Stomach (tissue), 8 donors: ENCODE measurements at regions not wholly inside any gene's neighbourhood (a gene's known extent, or its start where the extent isn't known, plus 50 kb on each side); places are given as distances from the start of the nearest gene placed in this dataset.

Experiments used
- DNase-seq, 2 donors: peaks; one replicate each; pipeline versions ENCODE4 v3.0.0 to v3.0.0-alpha.2; 2013 to 2019
- H3K27ac ChIP-seq, 5 donors: fragments of 200-600 bp in 4 of 5; sonication (generic) in 4 of 5; one replicate each; pipeline ENCODE4 v1.5.1; 2013 to 2019; ENCODE audit warnings: mild to moderate bottlenecking in 1 of 5, moderate library complexity in 1 of 5
- H3K27me3 ChIP-seq, 3 donors: fragments of 200-600 bp; sonication (generic); one replicate each; pipeline ENCODE4 v1.5.1; 2017 to 2019; ENCODE audit warnings: mixed run types in 1 of 3
- H3K36me3 ChIP-seq, 4 donors: fragments of 200-600 bp; sonication (generic); 1 replicate in 3 of 4; 2 replicates in 1 of 4; pipeline ENCODE4 v1.5.1; 2016 to 2019
- H3K4me1 ChIP-seq, 4 donors: fragments of 200-600 bp; sonication (generic); one replicate each; pipeline ENCODE4 v1.5.1; 2016 to 2019
- H3K4me3 ChIP-seq, 4 donors: fragments of 200-600 bp; sonication (generic) in 3 of 4; one replicate each; pipeline ENCODE4 v1.5.1; 2016 to 2019; ENCODE audit warnings: mild to moderate bottlenecking in 1 of 4
- H3K9me3 ChIP-seq, 4 donors: fragments of 200-600 bp; sonication (generic); one replicate each; pipeline ENCODE4 v1.5.1; 2016 to 2019
- CTCF ChIP-seq, 7 experiments: fragments of 450-650 bp in 4 of 7; fragments of 200-600 bp in 3 of 7; sonication (generic) in 3 of 7; IDR thresholded peaks; one replicate each; pipeline ENCODE4 v1.5.1; 2016 to 2019; ENCODE audit warnings: antibody characterized with exemption in 7 of 7, control low read depth in 2 of 7, mild to moderate bottlenecking in 1 of 7
- EP300 ChIP-seq: sonication (generic); formaldehyde crosslinking; IDR thresholded peaks from one replicate; pipeline ENCODE4 v1.6.1; 2017; ENCODE audit warnings: antibody characterized with exemption
- POLR2A ChIP-seq, 4 donors: fragments of 450-650 bp; IDR thresholded peaks; one replicate each; pipeline ENCODE4 v1.6.1; 2016; ENCODE audit warnings: antibody characterized with exemption in 4 of 4, control low read depth in 2 of 4, mild to moderate bottlenecking in 1 of 4, moderate library complexity in 1 of 4
- POLR2AphosphoS5 ChIP-seq, 3 donors: sonication (generic); formaldehyde crosslinking; IDR thresholded peaks; one replicate each; pipeline ENCODE4 v1.6.1; 2016; ENCODE audit warnings: antibody characterized with exemption in 3 of 3
- WGBS, 5 donors: extraction: QIAGEN DNeasy Blood & Tissue Kit in 3 of 5; methylation state at CpG; one replicate each; pipeline versions ENCODE4 v1.1.5 to v1.1.7; 2013 to 2018; 5-methylcytosine and 5-hydroxymethylcytosine counted together
- intact Hi-C: fragments of 100-400 bp; cut with DNase I; formaldehyde crosslinking; loops from one replicate; pipeline ENCODE4 v1.15.1; 2023; ENCODE audit warnings: low total_unique reads
- donor health status: healthy with polysubstance abuse.
- donor health status: Bipolar disorder and iron deficiency.
- donor health status: healthy.

GRCh38 chr18:68494802-68495581, 219.9 kb downstream of the TMX3 start:
- WGBS, 5 donors = 64 to 76% (median 71%) methylated on average over 3 of the region's 3 CpGs
- H3K27me3 ChIP-seq = no peaks in the 10 kb centered on the region
- H3K4me1 ChIP-seq = peaks cover 0 to 8% (median 2%) of the 10 kb centered on the region in 4 donors
- no peaks in the 10 kb centered on the region for H3K36me3 ChIP-seq
- intact Hi-C loops = no loop called here
- no peaks in the 10 kb centered on the region for H3K9me3 ChIP-seq
- peak overlapping the region in 1 of 5 donors; percentile 52 for H3K27ac ChIP-seq
- no peak for TF ChIP-seq CTCF (IDR thresholded peaks at IDR 0.05)
- TF ChIP-seq POLR2AphosphoS5 (IDR thresholded peaks at IDR 0.05) = peak in 1 of 3 donors; percentile 7
- DNase-seq = peak in 1 of 2 donors; percentile 76
- no peak overlapping the region for H3K4me3 ChIP-seq

- TF ChIP-seq POLR2A (IDR thresholded peaks at IDR 0.05) (no peak), EP300 (no peak), POLR2AphosphoS5 (IDR thresholded peaks at IDR 0.05) (no peak), CTCF (IDR thresholded peaks at IDR 0.05) (no peak)
- H3K27ac ChIP-seq = no peak overlapping the region
- DNase-seq = no peak
- intact Hi-C loops = no loop called here
- H3K4me3 ChIP-seq = no peak overlapping the region
- WGBS, 5 donors = 17 to 34% (median 23%) methylated on average over 6 of the region's 6 CpGs
- no peaks in the 10 kb centered on the region for H3K9me3 ChIP-seq
- no peaks in the 10 kb centered on the region for H3K36me3 ChIP-seq
- peaks cover 0 to 11% (median 4%) of the 10 kb centered on the region in 4 donors for H3K4me1 ChIP-seq
- H3K27me3 ChIP-seq = no peaks in the 10 kb centered on the region
Measured at GRCh38 chr18:68489013-68489792, 225.7 kb downstream of the TMX3 start.

- intact Hi-C loops = no loop called here
- peaks cover 0 to 9% (median 2%) of the 10 kb centered on the region in 4 donors for H3K4me1 ChIP-seq
- 42 to 63% (median 57%) methylated on average over 4 of the region's 4 CpGs for WGBS, 5 donors
- H3K27ac ChIP-seq = no peak overlapping the region
- no peak overlapping the region for H3K4me3 ChIP-seq
- TF ChIP-seq POLR2A (IDR thresholded peaks at IDR 0.05) (no peak), CTCF (IDR thresholded peaks at IDR 0.05) (no peak), POLR2AphosphoS5 (IDR thresholded peaks at IDR 0.05) (no peak), EP300 (no peak)
- H3K9me3 ChIP-seq = no peaks in the 10 kb centered on the region
- peak in 1 of 2 donors; percentile 18 for DNase-seq
- H3K27me3 ChIP-seq = no peaks in the 10 kb centered on the region
- no peaks in the 10 kb centered on the region for H3K36me3 ChIP-seq
Measured at GRCh38 chr18:68484241-68484640, 230.7 kb downstream of the TMX3 start.

GRCh38 chr18:68482815-68483214, 232.1 kb downstream of the TMX3 start:
- no peak for DNase-seq
- H3K9me3 ChIP-seq = no peaks in the 10 kb centered on the region
- H3K27me3 ChIP-seq = no peaks in the 10 kb centered on the region
- H3K4me1 ChIP-seq = peaks cover 0 to 9% (median 0%) of the 10 kb centered on the region in 4 donors
- WGBS, 5 donors = 89 to 95% (median 94%) methylated on average over 3 of the region's 3 CpGs
- intact Hi-C loops = no loop called here
- H3K27ac ChIP-seq = no peak overlapping the region
- H3K36me3 ChIP-seq = no peaks in the 10 kb centered on the region
- no peak overlapping the region for H3K4me3 ChIP-seq
- TF ChIP-seq POLR2AphosphoS5 (IDR thresholded peaks at IDR 0.05) (no peak), POLR2A (IDR thresholded peaks at IDR 0.05) (no peak), CTCF (IDR thresholded peaks at IDR 0.05) (no peak), EP300 (no peak)
